Limb (tissue), 2 donors: ENCODE measurements at regions not wholly inside any gene's neighbourhood (a gene's known extent, or its start where the extent isn't known, plus 50 kb on each side); places are given as distances from the start of the nearest gene placed in this dataset.
"Not testable (repeated sequence)": the region's sequence is repeated elsewhere in the genome, so short reads cannot be mapped to it uniquely, and the experiment has no call there.

ENCODE experiments used
- DNase-seq, 2 donors: peaks; one replicate each; pipeline ENCODE4 v3.0.0-alpha.2; 2016; ENCODE audit errors: extremely low spot score in 2 of 2

DNA sequence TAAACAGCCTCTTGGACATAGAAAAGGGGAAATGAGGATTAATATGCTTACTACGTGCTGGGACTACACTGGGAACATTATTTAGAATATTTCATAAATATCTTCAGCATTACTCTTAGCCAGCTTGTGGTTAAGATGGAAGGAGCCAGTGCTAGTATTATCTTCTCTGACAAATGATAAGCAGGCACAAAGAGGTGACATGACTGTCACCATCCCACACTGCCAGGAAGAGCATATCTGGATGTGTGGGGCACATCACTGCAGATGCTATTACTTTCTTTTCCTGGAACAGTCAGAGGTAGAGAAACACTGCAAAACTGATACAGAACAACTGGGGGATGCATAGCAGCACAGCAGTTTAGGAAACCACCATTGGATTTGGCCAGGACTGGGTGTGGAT, 281.0 kb upstream of the TNC start:
- DNase-seq: no peak

GRCh38 chr9:115400796-115401195, 282.8 kb upstream of the TNC start:
- DNase-seq: no peak

DNA sequence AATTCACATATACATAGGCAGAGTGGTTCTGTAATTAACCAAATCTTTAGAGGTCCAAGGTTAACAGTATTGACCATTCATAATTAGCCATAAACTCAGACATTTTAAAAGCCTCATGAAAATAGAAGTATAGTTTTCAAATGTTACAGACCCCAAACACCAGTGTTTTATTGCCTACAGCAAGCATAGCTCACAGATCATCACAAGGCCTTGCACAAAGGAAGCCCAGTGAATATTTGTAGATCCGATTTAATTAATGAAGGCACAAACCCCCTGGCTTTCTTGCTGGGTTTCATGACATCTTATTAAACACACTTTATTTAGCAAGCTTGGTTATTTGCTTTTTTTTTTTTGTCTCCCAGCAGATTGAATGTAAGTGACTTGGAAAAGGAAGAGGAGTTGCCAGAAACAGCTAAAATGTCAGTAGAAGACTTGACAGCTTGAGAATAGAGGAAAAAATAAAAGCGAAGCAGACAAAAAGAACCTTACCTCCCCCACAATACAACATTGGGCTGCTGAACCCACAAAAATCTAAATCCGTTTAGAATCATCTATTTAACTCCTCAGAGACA, 283.9 kb upstream of the TNC start:
- no peak for DNase-seq

DNA sequence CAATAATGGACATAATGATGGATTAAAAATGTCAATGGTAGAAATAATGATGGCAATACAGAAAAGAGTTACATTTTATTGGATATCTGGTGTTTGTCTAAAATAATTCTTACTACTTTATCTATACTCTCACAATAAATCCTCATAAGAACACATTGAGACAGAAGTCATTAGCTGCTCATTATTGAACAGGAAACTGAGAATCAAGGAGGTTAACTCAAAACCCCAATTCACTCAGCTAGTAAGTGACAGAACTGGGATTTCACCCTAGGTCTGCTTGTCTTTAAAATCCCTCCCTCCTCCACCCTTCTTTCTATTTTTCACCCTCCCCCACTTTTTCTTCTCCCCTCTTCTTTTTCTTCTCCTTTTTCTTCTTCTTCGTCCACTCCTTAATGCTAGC, 285.8 kb upstream of the TNC start:
- no peak for DNase-seq

DNA sequence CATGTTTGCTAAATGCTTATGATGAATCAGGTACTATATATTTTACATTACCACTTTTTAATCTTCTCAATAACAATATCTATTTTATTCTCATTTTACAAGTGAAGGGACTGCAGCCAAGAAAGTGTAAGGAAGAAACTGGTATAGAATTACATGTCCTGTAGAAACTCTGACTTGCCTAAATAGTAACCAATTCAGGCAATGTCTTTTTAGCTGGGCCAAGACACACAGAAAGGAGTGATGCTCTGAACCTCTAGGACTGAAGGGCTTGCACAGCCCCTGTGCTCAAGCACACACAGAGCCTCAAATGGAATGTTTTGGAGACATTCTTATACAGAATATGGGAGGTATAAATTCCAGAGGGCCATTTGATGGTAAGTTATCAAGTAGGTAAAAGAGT, 286.4 kb upstream of the TNC start:
- DNase-seq: no peak

GRCh38 chr9:115411516-115411915, 293.6 kb upstream of the TNC start:
- DNase-seq: no peak

GRCh38 chr9:115411993-115412452, 294.1 kb upstream of the TNC start:
- no peak for DNase-seq

GRCh38 chr9:115412656-115413055, 294.7 kb upstream of the TNC start:
- DNase-seq: no peak

DNA sequence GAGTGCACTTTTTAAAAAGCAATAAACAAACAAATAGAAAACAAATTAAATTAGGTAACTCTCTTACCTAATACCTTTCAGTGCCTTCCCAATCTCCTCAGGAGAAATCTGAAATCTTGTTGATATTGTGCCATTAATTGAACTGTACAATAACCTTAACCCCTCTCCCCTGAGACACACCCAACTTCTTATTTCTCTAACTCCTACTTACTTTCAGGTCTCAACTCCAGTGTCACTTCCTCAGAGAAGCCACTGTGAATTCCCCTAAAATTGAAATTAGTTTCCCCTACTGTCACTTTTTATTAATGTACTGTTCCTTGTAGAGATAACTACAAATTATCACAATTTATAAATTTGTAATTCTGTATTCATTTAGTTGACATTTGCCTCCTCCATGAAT, 295.3 kb upstream of the TNC start:
- no peak for DNase-seq

DNA sequence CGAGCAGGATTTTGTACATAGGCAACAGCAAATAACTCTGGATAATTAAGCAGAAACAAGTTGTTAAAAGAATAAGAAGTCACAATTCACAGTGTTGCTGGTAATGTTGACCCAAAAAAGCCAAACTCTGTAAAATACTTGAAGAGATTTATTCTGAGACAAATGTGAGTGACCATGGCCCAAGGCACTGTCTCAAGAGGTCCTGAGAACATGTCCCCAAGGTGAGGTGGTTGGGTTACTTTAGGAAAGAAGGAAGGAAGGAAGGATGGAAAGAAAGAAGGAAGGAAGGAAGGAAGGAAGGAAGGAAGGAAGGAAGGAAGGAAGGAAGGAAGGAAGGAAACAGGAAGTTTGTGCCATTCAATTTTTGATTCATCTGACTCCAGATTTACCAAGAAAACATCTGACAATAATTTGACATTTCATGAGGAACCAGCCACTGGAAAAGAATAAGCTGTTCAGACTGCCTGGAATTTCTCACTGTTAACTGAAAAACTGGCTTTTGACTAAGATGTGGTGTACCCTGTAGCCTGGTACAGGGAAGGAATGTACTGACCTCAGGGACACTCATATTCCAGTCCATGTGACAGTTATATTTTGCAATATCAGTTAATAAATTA, 295.9 kb upstream of the TNC start:
- DNase-seq: no peak

- DNase-seq: no peak
Measured at GRCh38 chr9:115414561-115414960, 296.6 kb upstream of the TNC start.

DNA sequence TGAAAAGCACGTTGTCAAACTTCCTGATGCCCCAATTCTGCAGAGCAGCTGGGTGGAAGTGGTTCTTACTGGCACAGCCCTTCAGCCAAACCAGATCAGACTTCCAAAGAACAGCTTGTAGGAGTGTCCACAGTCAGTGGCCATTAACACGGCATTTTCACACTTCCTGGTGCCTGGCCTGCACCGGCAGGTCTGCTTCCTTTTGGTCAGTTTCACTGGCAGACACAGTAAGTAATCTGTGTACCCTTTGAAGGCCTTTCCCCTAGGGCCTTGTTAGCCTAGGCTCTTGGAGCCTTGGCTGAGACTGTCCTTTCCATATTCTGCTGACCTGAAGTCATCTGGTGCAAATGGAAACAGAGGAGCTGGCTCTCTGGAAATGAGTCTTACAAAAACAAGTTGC, 297.5 kb upstream of the TNC start:
- no peak for DNase-seq

DNA sequence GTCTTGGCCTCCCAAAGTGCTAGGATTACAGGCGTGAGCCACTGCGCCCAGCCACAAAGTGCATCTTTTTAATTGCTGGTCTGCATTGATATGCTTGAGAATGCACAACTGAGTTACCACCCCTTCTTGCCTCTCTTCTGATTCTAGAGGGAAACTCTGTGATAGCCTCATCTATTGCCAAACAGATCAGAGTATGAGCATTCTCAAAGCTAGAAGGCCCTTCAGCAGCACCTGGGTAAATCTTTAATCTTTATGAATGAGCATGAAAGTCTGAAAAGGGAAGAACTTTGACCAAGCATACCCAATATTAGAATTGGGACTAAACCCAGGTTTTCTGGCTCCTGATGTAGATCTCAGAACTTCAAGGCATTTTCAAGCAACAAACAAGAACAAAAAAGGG, 298.3 kb upstream of the TNC start:
- DNase-seq: no peak

DNA sequence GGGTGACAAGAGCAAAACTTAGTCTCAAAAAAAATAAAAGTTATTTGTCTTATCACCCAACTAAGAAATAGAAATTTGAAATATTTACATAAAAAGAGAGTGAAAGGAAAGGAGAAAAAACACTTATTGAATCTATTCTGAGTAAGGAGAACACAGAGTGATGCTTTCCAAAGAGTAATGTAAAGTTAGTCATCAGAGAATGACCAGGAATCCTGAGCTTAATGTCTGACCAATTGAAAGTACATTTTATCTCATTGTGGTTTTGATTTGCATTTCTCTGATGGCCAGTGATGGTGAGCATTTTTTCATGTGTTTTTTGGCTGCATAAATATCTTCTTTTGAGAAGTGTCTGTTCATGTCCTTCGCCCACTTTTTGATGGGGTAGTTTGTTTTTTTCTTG, 300.2 kb upstream of the TNC start:
- DNase-seq: not testable (repeated sequence)

DNA sequence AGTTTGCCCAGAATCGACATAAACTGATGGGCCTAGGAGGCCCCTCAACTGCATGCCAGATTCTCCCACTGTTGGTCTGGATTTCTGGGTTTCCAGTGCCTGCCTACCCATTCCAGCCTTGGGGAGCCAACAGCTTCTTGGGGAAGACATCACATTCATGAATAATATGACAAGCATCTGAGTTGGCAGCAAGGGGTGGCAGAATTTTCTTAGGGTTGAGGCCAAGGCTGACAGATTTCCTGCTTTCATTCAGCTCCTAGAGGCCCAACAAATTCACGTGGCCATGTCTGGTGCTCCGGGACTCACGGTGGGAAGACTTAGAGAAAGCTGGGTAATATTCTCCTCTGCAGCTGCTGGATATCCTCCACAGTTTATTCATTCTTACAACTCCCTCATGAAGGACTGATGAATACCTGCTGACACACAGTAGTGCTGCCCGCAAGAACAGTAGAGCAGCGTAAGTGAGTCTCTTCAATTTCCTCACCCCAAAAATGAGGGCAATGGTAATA, 305.0 kb upstream of the TNC start:
- DNase-seq: no peak

GRCh38 chr9:115423646-115424045, 305.7 kb upstream of the TNC start:
- no peak for DNase-seq

- no peak for DNase-seq
Measured at GRCh38 chr9:115425601-115426000, 307.6 kb upstream of the TNC start.

GRCh38 chr9:115437418-115437817, 319.5 kb upstream of the TNC start:
- DNase-seq: no peak

DNA sequence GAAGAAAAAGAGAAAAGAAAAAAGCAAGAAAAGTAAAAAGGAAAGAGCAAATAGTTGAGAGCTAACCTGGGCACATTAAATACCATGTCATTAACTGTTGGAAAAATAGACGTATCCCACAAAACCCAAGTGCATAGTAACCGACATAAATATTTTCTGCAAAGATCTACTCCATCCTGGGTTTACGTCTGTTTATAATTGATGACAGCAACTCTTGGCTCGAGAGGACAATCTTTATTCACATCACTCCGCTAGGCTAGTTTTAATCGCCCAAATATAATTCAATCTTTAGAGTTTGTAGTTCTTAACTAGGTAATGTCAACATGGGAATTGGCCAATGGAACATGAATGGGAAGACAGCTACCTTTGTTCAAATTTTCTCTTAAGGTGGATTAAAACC, 321.7 kb upstream of the TNC start:
- no peak for DNase-seq

GRCh38 chr9:115442054-115442453, 324.1 kb upstream of the TNC start:
- DNase-seq: no peak

GRCh38 chr9:115443890-115444289, 325.9 kb upstream of the TNC start:
- DNase-seq: no peak

DNA sequence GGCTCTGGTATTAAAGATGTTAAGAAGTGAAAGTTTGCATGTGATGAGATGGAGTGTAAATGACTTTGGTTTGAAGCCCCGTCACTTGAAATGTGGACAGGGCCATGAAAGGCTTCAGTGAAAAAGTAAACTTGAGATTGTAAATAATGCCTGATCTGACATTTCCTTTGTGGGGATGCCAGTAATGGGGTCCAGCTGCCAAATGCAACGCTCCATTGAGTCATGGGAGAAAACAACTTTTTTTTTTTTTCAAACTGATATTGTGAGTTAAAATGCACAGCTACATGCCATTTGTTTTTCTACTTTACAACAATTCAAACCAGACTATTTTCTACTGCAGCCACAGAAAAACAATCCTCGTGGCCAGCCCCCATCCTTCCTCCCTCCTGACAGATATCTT, 327.0 kb upstream of the TNC start:
- DNase-seq: no peak

GRCh38 chr9:115445655-115446054, 327.7 kb upstream of the TNC start:
- DNase-seq: no peak

DNA sequence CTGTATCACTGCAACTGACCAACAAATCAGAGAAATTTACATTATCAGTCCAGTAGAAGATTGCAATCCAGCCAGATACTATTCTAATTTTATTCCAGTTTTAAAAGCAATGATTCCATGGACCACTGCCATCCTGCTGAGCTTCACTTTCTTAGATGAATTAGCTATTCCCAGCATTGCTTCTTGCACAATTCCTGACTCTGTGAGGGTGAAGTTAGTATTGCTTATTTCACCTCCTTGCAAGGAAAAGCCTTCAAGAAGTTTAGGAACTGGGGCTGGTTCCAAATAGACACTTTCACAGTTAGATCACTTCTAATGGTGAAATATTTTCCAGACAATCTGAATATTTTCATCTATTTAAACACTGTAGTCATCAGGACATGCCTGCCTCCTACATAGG, 338.6 kb upstream of the TNC start:
- DNase-seq: no peak
